Fibroblast of peridontal ligament (primary cell): ENCODE measurements at regions not wholly inside any gene's neighbourhood (a gene's known extent, or its start where the extent isn't known, plus 50 kb on each side); places are given as distances from the start of the nearest gene placed in this dataset.

Source experiments
- DNase-seq: peaks from one replicate; pipeline ENCODE4 v3.0.0-alpha.2; 2010; ENCODE audit errors: extremely low read depth

DNA sequence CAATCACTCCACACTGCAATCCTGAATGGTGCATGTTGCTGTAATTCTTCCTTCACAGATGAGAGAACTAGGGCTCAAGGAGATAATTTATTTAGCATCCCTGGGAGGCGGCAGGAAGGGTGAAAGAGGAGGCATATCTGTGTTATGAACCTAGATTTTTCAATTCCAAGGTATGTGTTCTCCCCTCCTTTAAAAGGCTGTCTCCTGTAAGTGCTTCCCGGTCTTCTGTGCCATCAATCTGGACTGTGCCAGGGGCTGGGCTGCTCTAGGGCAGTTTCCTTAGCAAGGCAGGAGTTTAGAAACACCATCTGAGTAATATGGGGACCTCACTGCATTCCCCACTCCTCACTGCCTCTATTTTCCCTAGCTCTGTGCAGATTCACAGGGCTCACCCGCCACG, 185.0 kb downstream of the RFC3 start:
- no peak for DNase-seq

DNA sequence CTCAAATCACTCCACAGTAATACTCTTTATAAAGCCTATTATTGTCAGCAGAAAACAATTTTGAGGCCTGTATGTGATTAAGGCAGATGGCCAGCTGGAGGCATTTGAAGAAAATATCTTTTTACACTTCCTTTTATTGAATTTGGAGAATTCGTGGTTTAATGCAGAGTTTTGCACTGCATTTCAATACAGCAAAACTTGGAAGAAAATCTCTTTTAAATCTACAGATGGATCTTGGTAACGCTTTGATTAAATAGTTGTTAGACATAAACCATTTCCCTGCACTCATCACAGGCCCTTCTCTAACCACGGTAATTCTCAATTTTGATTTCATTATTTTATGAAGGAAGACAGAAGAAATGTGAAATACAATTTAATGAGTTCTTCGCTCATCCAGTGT, 185.7 kb downstream of the RFC3 start:
- DNase-seq: no peak

DNA sequence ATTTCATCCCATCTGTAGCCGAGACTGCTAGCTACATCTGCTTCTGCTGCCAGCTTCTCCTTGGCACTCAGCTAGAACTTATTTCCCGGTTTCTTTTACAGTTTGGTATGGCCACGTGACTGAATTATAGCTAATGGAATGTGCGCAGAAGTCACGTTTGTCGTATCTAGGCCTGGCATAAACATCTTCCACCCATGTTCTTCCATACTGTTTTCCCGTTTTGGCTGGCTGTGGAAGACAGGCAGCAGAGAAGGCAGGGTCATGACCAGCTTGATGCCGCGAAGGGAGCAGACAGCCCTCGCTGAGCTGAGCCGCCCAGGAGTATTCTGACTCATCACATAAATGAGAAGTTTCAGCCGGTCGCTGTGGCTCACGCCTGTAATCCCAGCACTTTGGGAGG, 186.7 kb downstream of the RFC3 start:
- no peak for DNase-seq

DNA sequence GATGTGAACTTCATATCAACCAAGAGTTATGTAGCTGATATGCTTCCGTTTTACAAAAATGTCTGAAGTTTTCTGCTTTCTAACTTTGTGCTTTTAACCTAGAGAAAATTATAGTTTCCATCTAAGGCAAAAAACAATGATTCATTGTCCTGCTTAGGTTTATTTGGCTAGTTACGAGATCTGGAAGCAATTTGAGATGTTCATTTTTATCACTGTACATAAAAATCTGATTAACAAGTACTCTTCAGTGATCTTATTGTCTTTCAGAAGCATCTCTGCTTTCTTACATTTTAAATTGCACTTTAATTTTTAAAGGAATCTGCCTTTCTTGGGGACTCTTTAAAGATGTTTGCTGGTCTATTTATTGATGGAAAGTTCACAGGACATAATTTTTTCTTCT, 188.1 kb downstream of the RFC3 start:
- DNase-seq: peak; percentile 34

DNA sequence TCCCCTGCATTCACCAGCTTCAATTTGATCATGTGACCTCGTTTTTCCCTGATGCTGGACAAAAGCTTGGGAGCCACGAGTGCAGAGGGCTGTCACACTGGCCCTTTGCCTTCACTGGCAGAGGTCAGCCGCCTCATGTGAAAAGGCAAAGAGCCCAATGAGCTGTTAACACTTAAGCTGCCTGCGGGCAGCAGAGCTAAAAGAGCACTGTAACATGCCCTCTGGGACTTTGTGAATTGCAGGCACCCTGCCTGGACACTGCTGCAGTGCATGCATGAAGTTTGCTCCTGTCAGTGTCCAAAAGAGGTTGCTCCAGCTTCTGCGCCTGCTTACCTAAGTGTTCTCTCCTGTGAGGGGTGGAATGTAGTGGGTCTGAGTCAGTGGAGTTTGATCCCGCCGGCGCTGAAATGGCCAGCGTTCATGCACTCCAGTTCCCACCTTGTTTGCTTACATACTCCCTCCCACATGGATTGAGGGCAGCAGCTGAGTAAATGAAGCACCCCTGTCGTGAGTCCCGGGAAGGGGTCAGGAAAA, 193.7 kb downstream of the RFC3 start:
- DNase-seq: no peak

DNA sequence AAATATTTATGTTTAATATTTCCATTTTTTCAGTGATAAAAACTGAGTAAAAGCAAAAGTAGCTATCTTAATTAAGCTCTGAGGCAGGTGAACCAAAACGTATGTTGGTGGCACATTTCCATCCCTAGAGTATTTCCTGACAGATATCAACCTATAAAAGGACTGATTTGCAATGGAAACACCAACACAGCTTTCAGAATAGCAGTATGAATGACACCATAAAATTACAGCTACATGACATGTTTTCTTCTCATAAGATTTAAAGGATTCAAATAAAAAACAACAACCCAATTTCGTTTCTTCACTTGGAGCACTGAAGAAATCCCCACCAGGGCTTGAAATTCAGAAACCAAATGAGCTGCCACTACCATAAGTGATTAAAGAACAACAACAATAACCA, 194.4 kb downstream of the RFC3 start:
- DNase-seq: no peak

DNA sequence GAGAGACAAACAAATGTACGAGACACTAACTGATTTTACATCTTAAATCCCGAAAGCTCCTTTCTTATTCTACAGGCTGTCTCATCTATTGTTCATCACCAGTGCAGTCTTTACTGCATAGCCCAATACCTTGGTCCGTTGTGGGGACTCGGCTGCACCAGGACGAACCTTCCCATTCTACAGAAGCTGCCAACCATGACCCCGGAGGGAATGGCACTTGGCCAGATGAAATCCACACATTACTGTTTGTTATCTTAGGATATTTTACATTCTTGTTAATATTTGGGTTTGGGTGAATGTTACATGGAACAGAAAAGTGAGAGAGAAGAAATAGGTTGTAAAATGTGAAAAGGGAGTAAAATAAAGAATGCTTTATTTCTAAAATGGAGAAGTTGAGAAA, 195.1 kb downstream of the RFC3 start:
- DNase-seq: no peak

DNA sequence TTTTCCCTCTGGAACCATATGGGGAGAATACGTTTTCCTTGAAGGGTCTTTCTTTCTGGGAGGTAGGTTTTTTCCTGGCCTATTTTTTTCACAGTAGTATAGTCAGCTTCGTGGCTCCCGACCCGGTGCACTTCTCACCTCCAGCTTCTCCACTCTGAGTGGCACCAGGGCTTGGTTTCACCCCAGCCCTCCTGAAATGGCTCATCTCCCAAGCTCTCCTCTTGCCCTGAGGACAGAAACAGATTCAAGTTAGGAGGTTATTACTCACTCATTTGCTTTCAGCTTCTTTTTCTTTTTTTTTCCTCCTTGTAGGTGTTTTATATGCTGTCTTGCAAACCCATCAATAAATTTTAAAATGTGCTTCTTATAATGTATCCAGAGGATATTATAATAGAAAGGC, 199.3 kb downstream of the RFC3 start:
- no peak for DNase-seq

DNA sequence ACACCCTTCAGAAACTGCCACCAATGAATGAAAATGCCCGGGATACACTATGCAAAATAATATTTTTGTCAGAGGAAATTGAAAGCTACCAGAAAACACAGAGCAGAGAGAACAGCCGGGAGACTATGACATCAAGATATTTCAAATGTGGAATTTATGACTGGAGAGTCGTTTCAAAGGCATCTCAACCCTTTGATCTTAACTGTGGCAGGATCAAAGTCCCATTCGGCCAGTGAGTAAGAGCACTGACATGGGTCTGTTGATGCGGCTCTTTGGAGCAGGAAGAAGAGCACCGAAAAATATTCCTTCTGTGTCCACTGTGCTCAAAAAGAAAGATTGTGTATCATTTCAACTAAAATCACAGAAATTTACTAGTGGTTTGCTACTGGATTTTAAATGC, 201.9 kb downstream of the RFC3 start:
- no peak for DNase-seq

DNA sequence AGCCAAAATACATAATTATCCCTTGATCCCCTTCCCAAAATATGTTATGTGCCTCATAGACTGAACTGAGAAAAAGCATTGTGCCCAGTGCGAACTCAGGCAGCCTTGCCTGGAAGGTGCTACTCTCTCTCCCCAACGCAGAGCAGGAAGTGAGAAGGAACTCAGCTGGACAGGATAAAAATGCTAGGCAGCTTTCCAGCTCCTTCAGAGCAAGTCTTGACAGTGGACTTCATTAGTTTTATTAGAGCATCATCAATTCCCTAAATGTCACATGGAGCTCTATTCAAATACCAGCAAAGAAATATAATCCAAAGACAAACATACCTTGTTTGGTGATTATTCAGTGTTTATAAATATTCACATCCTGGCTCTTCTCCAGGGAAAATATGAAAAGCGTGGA, 202.4 kb downstream of the RFC3 start:
- no peak for DNase-seq

DNA sequence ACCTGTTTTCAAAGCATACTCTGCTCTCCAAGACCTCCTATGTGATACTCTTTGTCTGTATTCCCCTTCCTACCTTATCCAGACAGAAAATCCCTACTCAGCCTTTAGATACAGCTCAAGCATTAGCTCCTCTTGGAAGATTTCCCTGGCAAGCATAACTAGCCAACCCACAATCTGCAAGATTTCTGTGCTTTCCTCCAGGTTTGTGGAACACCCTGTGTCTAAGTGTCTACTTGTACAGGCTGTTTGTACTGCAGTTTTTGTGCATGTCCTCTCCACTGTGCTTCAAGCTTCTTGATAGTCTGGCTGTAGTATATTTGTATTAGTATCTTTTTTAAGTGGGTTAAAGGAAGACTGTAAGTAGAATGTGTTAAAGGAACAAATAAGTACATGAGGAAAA, 203.7 kb downstream of the RFC3 start:
- no peak for DNase-seq

DNA sequence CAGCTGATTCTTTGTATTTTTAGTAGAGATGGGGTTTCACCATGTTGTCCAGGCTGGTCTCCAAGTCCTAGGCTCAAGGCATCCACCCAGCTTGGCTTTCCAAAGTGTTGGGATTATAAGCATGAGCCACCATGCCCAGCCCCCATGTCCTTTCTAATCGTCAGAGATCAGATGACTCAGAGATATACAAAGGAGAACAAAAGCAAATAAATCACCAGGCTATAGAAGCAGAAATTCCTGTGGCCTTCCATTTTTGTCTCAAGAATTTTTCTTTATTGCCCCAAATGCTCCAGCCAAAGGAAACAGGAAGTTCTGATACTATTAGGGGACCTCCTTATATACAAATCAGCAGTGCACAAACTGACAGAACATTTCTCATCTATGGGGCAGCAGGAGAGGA, 207.8 kb downstream of the RFC3 start:
- peak; percentile 81 for DNase-seq

DNA sequence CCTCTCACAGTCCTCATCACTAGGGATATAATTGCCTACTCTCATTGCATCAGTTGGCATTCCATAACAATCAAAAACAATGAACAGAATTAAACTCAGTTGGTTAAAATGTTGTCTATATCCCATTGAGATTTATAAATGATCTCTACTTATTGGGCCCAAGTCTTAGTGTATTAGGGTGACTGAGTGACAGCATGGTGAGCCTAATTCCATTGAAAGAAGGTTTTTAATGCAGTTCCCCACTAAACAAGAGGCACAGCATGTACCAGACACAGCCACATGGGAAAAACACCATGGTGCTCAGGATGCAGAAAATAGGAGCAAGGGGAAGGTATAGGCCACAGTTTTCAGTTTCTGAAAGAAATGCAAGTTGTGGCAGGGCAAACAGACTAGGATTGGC, 208.4 kb downstream of the RFC3 start:
- no peak for DNase-seq

DNA sequence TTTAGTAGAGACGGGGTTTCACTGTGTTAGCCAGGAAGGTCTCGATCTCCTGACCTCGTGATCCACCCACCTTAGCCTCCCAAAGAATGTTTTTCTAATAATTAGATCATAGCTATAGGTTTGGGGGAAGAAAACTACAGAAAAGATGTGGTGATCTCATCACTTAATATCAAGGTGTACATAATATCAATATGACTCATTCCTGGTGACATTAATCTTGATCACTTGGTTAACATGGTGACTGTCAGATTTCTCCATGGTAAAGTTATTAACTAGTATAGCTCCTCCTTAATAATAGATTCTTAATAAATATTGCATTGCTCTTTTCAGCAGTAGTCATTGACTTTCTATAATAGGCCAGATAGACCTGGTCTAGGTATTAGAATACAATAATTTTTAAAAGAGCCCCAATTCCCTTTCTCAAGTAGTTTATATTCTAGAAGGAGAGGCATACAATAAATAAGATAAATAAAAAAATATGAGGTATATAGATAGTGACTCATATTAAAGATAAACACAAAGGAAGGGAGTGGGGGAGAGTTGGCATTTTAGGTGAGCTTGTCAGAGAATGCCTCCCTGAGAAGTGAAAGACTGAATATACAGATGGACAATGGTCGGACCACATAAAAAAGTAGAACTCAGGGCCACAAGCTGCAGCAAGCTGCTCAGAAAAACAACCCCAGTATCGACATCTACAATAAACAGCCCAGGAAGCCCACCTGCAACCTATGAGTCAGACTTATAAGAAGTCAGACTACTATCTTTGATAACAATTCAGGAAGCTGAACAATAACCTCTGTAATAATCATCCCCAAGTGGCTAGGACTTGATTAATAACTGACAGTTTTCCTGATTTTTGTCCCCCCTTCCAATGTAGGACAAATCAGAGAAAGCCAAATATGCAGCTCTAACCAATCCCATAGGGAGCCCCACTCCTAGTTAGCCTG, 210.8 kb downstream of the RFC3 start:
- no peak for DNase-seq

DNA sequence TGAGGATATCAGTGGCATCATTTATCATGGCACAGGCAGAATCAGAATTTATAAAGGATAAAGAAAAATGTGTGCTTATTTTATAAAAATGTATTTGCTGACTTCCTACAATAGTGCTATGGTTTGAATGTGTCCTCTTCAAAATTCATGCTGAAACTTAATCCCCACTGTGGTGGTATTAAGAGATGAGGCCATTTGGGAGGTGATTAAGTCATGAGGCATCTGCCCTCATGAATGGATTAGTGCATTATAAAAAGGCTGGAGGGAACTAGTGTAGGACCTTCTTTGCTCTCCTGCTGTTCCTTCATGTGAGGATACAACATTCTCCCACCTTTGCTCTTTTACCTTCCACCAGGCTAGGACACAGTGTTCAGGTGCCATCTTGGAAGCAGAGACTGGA, 212.8 kb downstream of the RFC3 start:
- DNase-seq: peak; percentile 49

DNA sequence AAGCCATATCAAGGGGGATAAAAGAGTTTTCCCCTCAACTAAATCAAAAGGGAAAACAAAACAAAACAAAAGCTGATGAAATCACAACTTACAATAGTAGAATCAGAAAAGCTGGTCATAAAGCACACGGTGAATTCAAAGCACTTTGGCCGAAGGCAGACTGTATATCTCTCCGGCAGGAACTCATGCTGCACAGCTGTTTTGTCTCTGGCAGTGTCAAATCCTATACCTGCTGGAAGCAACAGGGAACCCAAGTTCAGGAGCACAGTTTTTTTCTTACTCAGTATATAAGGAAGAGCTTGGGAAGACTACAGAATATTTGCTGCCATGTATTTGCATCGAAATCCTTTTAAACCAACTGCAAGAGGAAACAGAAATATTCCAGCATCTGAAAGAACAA, 213.7 kb downstream of the RFC3 start:
- no peak for DNase-seq

DNA sequence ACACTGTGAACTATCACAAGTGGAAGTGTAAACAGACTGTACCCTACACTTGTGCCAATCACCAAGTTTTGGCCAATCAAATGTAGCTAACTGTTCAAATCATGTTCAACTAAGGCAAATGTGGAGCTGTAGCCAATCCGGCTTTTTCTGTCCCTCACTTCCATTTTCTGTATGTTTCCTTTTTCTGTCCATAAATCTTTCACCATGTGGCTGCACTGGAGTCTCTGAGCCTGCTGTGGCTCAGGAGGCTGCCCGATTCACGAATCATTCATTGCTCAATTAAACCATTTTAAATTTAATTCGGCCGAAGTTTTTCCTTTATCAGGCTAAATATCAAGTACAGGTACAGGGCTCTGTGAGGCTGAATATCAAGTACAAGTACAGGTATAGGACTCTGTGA, 216.5 kb downstream of the RFC3 start:
- no peak for DNase-seq

DNA sequence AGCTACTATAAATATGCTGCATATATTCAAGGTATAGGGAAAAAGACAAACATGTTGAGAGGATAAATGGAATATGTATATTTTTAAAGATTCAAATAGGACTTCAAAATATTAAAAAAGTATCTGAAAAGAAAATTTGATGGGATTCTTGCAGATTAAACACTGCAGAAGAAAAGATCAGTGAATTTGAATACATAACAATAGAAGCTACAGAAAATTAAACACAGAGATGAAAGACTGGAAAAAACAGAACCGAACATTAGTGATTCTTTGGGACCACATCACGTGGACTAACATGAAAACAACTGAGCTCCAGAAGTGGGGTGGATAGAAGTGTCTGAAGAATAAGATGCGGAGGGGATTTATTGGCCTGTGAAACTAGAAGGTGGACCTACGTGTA, 217.2 kb downstream of the RFC3 start:
- no peak for DNase-seq

DNA sequence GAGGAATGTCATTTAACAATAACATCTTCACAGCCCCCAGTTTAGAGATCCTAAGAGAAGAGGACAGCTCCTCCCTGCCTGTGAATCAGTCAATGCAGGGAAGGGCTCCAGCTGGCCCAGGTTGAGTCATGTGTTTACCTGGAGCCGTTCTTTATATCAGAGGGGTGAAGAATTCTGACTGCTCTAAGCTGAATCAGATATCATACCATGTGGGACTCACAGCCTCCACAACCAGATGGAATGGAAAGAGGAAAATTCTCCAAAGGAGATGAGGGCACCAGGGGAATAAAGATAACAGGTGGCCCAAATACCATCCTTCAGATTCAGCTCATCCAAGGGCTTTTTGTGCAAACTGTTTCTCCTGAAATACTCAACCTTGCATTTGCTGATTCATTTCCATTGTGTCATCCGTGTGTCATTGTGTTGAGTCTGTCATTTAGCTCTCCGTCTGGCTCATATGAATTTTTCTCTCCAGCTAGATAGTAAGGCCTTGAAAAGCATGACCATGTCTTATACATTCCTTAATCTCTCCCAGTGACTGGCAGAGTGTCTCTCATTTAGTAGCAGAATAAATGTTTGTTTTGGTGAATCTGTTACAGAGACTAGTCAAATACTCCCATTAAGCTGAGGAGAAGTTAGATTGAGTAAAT, 217.9 kb downstream of the RFC3 start:
- no peak for DNase-seq

DNA sequence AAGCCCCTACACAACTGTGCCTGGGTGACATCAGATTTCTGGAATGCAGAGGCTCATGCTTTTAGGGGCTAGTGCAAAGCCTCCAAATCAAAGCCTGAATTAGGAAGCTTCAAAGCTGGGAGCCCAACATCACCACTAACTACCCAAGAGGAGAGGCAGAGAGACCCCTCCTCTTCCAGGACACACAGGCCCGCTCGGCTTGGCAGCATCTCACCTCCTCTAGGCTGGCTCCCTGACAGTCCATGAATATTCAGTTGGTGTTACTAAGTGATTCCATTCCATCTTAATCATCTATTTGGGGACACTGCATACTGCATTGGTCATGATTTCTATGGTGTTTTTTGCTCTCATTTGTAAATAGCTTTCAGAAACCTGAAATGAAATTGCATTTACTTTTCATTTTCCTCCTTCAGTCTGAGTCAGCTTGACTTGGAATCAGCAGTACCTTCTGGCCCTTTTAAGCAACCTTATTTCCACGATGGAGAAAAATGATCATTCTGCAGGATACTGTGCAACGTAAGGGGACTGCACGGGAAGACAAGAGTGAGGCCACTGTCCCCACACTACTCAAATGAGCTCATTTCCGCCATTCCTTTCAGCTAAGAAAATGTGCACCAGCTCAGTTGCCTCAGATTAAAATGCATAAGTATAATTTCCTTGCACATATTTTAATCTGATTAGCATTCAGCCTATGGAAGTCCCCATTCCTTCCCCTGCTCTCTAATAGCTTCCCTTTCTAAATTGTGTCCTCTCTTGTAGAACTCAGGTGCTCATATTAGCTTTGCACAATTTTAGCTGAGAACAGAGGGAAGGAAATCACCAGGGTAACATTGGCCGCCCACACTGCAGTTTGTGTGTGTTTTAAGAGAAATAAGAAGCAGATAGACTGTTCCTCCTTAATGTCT, 219.9 kb downstream of the RFC3 start:
- DNase-seq: no peak

DNA sequence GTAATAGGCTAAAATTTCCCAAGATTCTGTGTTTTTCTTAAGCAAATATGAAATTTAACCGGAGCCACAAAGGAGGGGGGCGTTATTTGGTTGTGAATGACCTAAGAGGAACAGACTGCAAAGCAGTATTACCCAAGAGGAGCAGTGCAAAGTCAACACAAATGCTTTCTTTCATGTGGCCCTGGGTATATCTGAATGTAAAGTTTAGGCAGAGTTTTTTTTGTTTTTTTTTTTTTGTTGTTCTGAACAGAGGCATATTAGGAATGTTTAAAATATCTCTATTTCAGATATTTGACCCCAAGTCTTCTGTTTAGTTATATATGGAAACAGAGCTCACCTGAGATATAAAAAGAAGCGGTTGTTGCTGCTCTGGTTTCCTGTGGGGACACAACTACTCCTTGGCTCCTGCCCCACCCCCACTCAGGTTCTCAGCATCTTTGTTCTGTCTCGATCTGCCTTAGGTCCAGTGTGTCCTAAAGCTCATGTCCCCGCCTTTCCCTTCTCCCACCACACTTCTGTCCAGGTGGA, 220.7 kb downstream of the RFC3 start:
- no peak for DNase-seq

DNA sequence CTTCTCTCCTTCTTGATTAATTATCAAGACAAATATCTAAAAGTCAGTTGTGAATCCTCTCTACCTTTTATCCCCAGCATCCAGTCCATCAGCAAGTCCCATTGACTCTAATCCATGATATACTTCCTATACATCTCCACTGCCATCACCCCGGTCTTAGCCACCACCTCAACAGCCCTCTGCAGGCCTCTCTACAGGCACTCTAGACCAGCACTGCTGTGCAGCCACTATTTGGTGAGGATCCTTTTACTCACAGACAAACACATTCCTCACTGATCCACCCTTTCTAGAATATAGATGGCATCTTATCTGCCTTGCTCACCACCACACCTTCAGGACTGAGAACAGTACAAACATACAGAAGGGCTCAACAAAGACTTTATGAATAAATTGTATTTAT, 221.7 kb downstream of the RFC3 start:
- DNase-seq: no peak
